ENCODE measurements at regions not wholly inside any gene's neighbourhood (a gene's known extent, or its start where the extent isn't known, plus 50 kb on each side); places are given as distances from the start of the nearest gene placed in this dataset.
A peak's percentile ranks its signal among the peaks of the same experiment; 100 is the strongest.

DNA sequence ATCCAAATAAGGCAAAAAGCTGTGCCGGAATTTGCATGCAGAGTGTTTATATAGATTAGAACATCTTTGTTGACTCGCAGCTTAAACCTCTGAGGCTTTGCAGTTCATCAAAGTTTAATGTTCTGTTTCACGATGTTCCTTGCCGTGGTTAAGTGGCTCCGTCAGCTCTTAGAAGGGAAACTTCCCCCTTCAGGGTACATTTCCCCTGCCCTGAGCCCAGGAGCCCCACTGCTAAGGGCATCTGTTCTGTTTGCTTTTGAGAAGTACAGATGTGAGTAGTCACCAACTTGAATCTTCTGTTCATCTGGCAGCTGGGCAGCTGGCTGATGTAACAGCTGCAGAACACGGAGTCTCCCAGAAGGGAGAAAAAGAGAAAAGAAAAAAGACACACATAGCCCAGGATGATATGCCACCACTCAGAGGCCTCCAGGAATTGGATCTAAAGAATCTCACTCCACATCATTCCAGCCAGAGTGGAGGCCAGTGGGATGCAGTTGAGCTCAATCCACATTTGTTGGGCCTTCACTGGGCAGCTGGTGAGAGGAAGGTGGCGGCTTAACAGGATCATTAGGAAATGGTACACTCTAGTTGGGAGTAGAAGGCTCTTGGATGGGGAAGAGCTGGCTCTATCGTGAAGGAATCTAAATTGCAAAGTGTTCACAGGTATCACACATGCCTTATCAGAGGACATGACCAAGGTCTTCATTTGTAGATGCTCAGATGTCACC lies 178.7 kb upstream of the RBPJ start:
- no peak for DNase-seq

DNA sequence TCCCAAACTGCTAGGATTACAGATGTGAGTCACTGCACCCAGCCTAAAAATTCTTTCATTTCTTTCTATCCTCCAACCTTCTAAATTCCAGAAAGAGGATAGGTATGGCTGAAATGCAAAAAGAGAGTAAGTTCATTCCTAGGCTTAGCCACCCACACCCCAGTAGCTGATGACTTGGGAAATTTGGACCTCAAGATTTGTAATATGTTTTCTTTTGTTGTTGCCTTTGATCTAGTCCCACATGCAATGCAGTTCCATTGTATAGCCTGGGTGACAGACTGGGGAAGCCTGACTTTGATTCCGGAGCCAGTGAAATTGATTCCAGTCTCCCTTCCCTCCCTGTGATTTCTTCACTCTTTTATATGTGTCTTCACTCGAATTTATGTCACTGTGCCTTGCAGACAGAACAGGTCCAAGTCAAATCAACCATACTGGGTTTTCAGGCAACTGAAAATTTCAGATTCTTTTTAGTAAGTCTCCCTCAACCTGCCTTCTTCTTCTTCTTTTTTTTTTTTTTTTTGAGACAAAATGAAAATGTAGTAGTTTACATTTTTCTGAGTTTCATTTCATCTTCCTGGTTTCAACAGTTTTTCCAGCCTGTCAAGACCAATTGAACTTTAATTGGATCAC lies 176.2 kb upstream of the RBPJ start:
- no peak for DNase-seq

DNA sequence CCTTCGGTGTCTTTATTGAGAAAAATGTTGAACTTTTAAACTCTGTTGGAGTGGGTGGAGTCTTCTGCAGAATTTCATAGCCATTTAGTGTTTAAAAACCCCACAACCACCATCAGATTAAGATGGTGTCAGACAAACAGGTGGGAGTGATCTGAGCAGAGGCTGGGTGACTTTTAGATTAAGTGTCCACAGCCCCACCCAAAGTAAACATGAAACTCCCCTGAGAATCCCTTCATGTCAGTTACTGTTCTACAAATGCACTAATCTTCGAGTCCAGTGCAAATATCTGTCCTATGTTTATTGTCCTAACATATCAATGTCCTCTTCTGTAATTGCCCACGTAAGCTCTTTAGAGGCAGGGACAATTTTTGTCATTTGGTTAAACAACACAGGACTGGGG lies 175.6 kb upstream of the RBPJ start:
- DNase-seq = no peak

DNA sequence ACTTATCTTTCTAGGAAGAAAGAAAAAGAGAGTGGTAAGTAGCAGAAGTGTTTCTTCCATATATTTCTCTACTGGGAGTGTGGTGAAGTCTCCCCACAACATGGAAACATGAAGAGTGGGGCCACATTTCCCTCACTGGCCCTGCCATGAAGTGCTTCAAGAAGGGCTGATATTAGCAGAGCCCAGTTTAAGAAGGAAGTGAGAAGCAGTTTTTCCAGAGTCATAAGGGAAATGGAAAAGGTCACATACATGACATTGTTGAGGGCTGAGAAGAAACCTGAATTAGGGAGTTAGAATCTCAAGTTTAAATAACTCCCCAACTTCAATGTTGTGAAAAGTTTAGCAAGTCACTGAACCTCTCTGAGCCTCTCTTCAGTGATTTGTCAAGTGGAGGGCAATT lies 171.9 kb upstream of the RBPJ start:
- no peak for DNase-seq

DNA sequence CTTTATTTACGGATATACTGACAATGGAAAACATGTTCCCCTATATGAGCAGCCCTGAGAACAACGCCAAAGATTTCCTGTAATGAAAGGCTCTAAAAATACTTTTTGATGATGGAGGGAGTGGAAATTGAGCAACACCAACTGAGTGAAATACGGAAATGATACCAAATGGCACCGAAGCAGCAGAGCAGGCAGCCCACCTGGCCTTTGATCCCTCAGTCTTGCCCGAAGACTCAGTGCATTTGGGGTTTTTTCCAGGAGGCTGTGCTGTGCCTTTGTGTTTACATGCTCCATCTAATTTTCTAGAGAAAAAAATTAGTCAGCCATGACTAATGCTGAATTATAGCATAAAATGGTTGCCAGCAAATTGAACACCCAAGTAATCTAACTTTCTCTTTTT lies 169.9 kb upstream of the RBPJ start:
- DNase-seq = no peak

DNA sequence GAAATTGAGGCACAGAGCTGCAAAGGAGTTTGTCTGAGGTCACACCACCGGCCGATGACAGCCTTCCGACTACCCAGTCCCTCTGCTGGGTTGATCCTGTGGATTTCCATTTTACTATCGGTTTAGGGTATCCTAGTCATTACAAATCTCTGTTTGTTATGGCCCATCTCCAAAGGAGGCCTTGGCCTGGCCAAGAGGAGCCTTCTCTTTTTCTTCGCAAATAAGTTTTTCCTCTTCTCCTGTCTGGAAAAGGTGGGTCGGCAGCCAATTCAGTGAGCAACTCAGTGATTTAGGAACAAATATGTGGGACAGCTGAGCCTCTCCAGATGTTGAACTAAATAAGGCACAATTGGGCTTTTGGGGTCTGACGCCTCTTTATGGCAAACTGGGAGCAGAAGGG lies 169.2 kb upstream of the RBPJ start:
- no peak for DNase-seq

DNA sequence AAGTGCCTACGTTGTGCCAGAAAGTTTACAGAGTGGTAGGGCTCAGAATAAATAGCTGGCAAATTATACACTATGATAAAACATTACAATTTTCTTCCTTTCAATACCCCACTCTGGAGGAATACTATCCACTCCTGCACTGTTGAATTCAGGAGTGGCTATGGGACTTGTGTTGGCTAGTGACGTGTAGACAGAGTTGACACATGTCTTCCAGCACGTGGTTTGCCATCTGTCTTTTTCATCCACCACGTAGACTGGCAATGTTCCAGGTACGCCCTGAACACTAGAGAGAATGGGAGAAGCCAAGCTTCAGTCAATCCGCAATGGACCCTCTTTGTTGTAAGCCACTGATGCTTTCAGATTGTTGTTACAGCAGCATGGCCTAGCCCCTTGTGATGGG lies 168.8 kb upstream of the RBPJ start:
- no peak for DNase-seq

DNA sequence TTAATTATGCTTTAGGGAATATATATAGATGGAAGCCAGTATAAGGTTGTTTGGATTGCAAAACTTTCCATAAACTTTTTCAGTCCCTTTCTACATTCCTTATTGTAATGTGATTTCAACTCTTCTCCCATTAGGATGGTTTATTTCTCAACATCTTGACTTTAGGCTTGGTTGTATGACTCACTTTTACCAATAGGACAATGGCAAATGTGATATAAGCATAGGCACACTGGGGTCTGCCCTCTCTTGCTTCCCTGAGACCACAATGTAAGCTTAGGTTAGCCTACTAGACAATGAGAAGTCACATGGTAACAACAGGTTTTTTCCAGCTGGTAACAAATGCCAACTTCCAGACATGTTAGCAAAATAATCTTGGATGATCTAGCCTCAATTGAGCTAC lies 163.3 kb upstream of the RBPJ start:
- no peak for DNase-seq

DNA sequence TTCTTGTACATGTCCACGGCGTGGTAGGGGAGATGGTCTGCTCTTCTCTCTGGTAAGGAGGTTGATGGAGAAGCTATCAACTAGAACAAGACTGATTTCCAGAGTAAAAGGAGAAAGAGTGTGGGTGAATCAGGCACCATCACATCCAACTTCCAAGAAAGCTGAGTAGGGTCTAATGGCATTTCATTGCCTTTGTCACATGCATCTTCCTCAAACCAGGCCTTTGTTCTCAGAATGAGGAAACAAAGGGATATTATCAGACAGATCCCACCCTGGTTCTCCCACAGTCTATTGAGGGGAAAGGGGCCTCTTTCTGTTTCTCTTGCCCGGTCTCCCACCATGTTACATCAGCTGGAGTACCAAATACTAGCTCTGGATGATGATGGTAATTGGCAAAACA lies 160.2 kb upstream of the RBPJ start:
- DNase-seq = no peak

DNA sequence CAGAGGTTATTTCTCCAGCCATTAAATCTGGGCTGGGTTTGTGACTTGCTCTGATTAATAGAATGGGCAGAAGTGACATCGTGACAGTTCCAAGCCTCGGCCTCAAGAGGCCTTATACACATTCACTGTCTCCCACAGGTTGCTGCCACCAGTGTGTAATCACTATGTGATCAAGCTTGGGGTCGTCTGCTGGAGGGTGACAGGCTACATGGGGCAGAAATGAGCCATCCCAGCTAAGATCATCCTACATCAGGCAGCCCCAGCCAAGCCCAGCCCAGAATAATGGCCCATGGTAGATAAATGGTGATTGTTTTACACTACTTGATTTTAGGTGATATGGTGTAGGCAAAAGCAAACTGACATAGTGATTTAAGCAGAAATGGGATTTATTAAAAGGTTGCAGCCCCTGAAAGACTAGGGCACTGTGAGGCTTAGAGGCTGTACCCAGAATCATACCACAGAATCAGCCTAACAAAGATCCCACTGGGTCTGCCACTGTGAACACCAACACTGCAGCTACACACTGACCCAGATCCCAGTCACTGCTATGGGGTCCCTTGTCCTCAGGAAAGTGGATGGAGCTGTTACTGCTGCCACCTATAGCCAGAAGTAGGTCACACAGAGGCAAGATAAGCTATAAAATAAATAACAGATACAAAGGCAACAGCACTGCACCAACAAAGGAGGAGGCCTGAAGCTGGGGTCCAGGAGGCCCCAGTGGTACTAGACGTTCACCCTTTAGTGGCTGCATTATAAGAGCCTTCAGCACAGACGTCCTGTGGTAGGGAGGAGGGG lies 159.6 kb upstream of the RBPJ start:
- DNase-seq = peak; percentile 16

DNA sequence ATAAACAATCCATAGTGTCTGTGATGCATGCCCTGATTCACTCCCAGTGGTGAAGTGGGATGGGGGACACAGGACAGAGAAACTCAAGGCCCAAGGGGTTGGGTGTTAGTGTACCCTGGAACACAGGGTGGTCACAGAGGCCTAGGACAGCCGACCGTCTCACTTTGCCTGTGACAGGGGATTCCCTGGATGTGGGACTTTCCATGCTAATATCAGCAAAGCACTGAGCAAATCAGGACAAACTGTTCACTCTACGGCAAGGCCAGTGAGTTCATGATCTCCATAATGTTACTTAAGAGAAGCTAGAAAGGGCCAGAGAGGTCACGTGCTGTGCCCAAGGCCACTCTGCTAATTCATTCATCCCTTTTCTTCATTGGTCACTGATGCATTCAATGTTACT lies 158.7 kb upstream of the RBPJ start:
- DNase-seq = no peak

DNA sequence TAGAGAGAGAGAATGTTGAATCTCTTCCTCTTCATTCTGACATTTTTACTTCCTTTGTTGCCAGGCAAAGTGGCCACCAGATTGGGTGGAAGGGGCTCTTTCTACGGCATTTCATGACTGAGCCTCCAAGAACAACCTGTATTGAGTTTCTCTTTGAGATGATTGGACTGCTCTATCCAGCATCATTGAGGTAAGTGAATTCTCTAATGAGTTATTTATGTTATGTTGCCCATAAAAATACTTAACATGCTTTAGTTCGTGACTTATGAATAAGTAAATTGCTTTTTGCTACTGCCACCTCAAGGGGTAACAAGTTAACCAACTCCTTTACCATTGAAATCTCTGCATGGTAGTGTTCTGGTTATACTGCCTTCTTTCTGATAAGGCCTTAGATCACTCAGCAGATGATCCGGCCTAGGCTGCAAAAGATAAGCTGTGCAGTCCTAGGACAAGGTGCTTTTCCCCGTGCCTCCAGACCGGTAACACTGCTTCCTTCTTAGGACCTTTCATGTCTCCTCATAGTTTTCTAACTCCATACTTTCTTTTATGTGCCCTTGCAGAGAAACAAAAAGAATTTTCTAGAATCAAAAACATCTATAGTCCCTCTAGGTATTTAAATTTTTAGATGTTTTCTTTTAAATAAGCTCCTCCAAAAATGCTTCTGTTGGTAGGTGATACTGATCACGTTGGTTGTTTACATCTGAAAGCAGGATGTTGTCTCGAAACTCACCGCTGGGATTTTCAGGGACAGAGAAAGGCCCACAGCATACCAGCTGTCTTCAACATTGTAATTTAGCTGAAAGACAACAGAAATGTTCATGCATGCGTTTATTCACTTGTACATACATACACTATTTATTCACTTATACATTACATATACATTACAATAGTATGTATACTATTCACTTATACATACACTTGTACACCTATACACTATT lies 157.1 kb upstream of the RBPJ start:
- no peak for DNase-seq

DNA sequence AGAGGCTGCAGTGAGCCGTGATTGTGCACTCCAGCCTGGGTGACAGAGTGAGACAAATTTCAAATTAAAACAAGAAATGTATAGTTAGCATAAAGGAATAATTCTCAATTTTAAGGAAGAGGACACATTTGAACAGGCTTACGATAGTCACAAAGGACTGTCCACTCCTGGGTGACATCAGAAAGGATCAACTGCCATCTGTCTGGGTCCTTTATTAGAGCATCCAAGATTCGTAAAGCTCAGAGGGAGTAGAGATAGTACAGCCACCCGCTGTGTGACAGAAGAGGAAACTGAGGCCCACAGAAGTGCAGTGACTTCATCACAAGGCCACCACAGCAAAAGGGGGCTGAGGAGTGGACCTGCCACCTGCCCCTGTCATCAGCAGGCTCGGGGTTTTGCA lies 149.3 kb upstream of the RBPJ start:
- no peak for DNase-seq

DNA sequence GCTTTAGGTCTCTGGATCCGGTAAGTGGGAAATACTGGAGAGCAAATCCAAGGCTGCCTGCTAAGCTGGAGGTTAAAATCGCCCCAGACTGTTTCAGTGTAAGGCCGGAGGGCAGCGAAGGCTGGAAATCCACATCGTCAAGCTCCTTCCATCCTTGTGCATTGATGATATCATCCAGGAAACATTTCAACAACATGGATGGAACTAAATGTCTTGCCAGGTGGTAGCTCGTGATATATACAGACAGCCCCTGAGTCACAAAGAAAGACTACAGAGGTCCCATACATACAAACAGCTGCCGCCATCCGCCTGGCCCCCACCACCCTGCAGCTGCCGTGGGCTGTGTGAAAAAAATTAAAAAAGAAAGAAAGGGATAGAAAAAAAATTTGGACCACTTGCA lies 148.9 kb upstream of the RBPJ start:
- no peak for DNase-seq

DNA sequence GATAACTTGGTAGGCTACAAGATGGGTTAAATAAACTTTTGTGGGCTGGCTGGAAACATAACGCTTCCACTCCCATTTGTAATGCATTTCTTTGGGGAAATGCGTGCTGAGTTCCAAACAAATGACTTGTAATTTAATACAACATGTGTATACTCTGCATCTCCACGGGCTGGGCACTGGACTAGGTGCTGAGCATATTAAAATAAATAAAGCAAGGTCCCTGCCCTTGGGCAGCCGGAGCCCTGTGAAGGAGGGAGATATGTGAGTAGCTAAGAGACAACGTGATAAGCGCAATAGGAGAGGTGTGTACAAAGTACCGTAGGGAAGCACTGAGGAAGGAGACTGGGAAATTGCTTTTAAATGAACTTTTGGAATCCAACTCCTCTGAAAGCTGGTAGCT lies 147.2 kb upstream of the RBPJ start:
- DNase-seq = no peak

DNA sequence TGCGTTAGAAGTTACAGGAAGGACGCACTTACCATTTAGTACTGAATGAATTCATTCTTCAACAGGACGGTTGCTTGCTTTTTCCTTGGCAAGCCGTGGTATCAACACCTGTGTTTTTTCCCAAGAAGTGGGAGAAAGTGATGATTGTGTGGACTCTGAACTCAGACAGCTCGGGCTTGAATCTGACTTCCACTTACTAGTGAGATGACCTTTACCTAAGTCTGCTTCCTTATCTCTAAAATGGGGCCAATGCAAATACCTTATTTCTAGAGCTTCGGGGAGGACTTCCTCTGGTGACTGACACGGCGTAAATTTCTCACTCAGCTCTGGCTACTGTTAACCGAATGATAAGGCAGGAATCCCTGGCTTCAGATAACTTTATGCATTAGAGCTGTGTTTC lies 146.8 kb upstream of the RBPJ start:
- DNase-seq = no peak

DNA sequence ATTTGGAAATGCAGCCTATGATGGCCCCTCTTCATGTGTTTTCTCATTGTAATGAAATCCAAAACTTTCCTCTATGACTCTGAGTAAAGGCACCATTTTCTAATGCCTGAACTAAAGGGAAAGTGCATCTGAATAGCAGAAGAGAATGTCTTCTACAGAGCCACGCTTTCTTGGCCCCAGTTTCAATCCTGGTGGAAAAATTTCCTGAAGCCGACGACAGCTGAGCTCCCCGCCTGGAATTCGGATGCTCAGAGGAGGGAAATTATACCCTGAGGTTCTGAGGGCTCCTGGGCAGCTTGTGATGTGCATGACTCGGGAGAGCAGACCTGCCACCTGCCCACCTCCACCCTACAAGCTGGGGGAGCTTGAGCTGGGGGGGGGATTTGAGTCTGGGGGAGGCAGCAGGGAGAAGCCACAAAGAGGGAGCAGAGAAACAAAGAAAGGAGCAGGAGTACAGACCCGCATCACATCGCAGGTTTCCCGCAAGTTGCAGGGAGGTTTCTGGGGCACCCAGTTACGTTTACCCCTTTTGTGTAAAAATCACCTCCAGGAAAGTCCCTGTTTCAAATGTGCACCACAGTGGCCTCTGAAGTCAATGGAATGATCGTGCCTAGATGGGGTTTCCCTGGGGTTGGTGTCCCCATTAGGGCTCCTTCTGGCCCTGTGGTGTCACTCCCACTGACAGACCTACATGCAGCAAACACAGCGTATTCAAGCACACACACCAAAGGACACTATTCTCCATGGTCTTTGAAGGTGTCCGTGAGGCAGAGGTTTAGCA lies 145.6 kb upstream of the RBPJ start:
- no peak for DNase-seq

DNA sequence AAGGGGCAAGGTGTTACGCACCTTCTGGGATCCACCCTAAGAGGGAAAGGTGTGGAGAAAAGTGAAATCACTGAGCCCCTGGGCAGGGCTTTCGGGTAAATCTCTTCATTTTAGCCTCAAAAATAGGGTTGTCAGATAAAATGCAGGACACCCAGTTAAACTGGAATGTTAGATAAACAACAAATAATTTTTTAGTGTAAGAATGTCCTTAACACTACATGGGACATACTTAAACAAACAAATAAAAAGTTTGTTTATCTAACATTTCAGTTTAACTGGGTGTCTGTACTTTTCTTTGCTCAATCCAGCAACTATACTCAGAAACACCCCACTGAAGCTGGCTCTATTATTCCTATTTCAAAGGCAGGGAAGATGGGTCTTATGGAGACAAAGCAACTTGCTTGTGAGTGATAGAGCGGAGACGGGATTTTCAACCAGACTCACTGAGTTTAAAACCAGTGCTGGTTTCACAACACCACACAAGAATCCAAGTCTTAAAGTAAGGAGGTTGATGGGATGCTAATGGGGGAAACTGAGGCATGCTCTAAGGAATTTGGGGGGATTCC lies 144.8 kb upstream of the RBPJ start:
- DNase-seq = no peak

DNA sequence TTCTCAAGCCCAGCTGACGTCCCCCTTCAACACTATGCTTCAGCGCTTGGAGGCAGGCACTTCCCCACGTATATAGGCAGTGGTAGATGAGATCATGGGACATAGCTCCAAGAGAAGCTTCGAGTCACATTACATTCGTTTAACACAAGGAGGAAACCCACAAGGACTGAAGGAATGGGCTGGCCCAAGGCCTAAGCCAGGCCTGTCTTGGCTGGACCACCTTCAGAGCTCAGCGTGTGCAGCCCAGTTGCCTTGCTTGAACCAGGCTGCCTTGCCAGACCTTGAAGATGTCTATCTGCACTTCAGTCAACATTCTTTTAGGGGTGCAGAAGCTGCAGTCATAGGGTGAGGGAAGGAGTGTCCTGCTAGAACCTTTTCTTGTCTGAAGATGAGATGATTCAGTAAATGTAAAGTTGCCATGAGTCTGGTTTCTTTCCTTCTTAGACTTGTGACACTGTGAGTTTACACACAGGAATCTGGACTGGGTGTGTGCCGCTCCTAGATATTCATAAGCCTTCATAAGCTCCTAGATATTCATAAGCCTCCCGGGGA lies 144.1 kb upstream of the RBPJ start:
- no peak for DNase-seq

DNA sequence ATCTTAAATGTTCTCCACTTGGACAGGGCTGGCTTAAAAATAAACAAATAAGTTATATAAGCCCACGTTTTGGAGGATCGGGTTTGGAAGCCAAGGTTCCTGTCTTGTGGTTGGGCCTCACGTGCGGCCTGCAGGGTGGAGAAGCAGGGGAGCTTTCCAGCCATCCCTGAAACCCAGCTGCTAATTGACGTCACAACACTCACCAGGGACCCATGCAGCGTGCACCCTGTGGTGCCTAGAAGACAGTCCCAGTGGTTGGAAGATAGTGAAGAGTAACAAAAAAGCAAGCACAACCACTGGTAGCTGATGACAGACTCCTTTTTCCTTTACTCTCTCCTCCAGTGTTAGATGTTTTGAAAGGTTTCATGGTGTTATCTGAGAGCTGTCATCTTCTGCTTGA lies 142.0 kb upstream of the RBPJ start:
- DNase-seq = no peak

DNA sequence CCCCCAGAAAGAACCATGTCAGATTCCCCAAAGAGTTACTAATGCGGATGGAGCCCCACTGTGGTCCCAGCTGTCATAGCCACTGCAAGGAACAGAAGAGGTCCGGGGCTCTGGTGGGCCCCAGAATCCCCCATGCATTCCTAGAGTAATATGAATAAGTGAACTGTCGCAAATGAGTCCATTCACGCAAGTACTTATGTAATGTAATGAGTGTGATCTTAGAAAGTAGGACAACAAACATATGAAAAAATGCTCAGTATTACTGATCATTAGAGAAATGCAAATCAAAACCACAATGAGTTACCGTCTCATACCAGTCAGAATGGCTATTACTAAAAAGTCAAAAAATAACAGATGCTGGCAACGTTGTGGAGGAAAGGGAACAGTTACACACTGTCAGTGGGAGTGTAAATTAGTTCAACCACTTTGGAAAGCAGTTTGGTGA lies 141.5 kb upstream of the RBPJ start:
- no peak for DNase-seq

DNA sequence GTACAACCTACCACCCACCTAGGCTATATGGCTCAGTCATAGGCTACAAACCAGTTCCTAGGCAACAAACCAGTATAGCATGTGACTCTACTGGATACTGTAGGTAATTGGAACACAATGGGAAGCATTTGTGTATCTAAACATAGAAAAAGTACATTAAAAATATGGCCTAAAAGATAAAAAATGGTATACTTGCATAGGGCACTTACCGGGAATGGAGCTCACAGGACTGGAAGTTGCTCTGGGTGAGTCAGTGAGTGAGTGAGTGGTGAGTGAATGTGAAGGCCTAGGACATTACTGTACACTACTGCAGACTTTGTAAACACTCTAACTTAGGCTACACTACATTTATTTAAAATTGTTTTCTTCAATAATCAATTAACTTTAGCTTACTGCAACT lies 139.2 kb upstream of the RBPJ start:
- DNase-seq = no peak
